GM12891 (cell line): ENCODE measurements at regions not wholly inside any gene's neighbourhood (a gene's known extent, or its start where the extent isn't known, plus 50 kb on each side); places are given as distances from the start of the nearest gene placed in this dataset.
"Not testable (repeated sequence)": the region's sequence is repeated elsewhere in the genome, so short reads cannot be mapped to it uniquely, and the experiment has no call there.

Experiments used
- DNase-seq: peaks from one replicate; pipeline ENCODE4 v3.0.0; 2011; ENCODE audit warnings: low spot score; ENCODE audit not compliant: insufficient read length
- FAIRE-seq: peaks from 2 replicates; lab custom pipeline; 2011; peaks lifted over from hg19 to GRCh38; lab: Jason Lieb, UNC
- PAX5 ChIP-seq: IDR thresholded peaks from 2 replicates; pipeline ENCODE4 v1.6.1; 2011; ENCODE audit warnings: low read length, moderate library complexity, mild to moderate bottlenecking; ENCODE audit not compliant: insufficient read depth, severe bottlenecking
- POLR2A ChIP-seq: IDR thresholded peaks from 2 replicates; pipeline ENCODE4 v1.6.1; 2011; ENCODE audit warnings: low read depth, low read length, control low read depth
- POLR2AphosphoS5 ChIP-seq: IDR thresholded peaks from 2 replicates; pipeline ENCODE4 v1.6.1; 2011; ENCODE audit warnings: low read depth, low read length, control low read depth
- POU2F2 ChIP-seq: IDR thresholded peaks from 2 replicates; pipeline ENCODE4 v1.6.1; 2011; ENCODE audit warnings: low read depth, mild to moderate bottlenecking, control low read depth, low read length, moderate library complexity
- SPI1 ChIP-seq: IDR thresholded peaks from 2 replicates; pipeline ENCODE4 v1.6.1; 2011; ENCODE audit warnings: low read depth, low read length, control low read depth
- TAF1 ChIP-seq: IDR thresholded peaks from 2 replicates; pipeline ENCODE4 v1.6.1; 2011; ENCODE audit warnings: low read depth, low read length, control low read depth

DNA sequence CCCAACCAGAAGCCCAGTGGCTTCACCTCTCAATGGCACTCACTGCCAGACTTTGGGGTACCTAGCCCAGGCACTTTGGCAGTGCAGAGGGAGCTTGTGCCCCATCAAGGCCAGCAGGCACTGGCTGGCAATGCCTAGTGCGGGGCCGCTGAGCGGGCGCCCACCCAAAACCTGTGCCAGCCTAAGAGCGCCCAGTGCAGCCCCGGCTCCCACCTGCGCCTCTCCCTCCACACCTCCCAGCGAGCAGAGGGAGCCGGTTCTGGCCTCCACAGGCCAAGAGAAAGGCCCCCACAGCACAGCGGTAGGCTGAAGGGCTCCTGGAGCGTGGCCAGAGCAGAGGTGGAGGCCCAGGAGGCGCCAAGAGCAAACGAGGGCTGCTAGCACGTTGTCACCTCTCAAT lies 930.8 kb downstream of the IPMK start:
- DNase-seq = no peak
- no peak for TF ChIP-seq POU2F2
- TF ChIP-seq SPI1 = no peak
- TF ChIP-seq POLR2AphosphoS5 = no peak
- no peak for TF ChIP-seq TAF1
- TF ChIP-seq PAX5 = no peak
- TF ChIP-seq POLR2A = no peak
- no peak for FAIRE-seq

DNA sequence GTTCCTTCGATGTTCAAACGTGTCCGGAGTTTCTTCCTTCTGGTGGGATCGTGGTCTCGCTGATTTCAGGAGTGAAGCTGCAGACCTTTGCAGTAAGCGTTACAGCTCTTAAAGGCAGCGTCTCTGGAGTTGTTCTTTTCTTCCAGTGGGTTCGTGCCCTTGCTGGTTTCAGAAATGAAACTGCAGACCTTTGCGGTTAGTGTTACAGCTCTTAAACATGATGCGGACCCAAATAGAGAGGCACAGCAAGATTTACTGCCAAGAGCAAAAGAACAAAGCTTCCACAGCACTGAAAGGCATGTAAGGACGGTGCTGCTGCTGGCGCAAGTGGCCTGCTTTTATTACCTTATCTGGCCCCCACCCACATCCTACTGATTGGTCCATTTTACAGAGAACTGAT lies 931.4 kb downstream of the IPMK start:
- TF ChIP-seq PAX5 = no peak
- TF ChIP-seq POLR2AphosphoS5 = no peak
- no peak for TF ChIP-seq POLR2A
- no peak for TF ChIP-seq POU2F2
- TF ChIP-seq SPI1 = no peak
- TF ChIP-seq TAF1 = no peak
- no peak for FAIRE-seq
- no peak for DNase-seq

DNA sequence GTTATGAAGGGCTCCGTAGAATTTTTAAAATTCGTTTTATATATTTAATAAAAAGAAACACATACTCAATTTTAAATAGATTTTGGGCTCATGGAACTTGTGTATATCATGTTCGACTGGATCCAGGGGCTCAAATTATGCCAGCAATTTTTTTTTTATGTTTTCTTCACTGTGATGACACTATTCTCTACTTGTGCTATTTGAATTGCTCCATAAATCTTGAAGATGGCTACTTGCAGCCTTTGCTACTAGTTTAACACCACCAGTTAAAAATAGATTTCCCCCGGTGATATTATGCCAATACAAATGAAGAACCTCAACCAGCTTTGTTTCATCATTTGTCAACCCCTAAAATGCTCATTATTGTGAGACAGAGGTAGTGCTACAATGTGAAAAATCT lies 933.2 kb downstream of the IPMK start:
- no peak for DNase-seq
- no peak for FAIRE-seq
- no peak for TF ChIP-seq SPI1
- TF ChIP-seq POLR2A = no peak
- no peak for TF ChIP-seq POLR2AphosphoS5
- no peak for TF ChIP-seq POU2F2
- TF ChIP-seq TAF1 = no peak
- TF ChIP-seq PAX5 = no peak

- FAIRE-seq (no peak), DNase-seq (no peak)
- TF ChIP-seq TAF1 (no peak), POU2F2 (no peak), POLR2A (no peak), POLR2AphosphoS5 (no peak)
These were observed 933.8 kb downstream of the IPMK start for GRCh38 chr10:57333880-57334279.

GRCh38 chr10:57321400-57321854 lies 946.3 kb downstream of the IPMK start:
- FAIRE-seq, DNase-seq: not testable (repeated sequence)

DNA sequence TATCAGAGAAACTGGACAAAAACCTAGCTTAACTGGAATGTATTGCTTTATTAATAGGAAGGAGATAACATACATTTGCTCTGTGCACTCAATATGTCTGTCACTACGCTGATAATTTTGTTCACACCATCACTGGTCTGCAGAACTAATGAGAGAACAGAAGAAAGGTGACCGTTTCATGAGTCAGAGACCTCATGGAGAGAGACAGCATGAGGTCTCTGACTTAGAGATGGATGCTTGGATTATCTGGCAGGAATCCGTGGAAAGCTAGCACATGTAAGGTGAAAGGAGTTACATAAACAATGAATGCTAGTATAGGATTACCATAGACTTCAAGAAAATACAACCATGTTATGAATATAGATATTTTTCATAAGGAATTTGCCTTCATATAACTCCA lies 947.3 kb downstream of the IPMK start:
- no peak for FAIRE-seq
- DNase-seq = no peak
- TF ChIP-seq TAF1 = no peak
- TF ChIP-seq PAX5 = no peak
- TF ChIP-seq POU2F2 = no peak
- TF ChIP-seq POLR2AphosphoS5 = no peak
- TF ChIP-seq SPI1 = no peak
- no peak for TF ChIP-seq POLR2A

GRCh38 chr10:57314046-57314445 lies 953.0 kb upstream of the ZWINT start:
- DNase-seq (no peak), FAIRE-seq (no peak)
- TF ChIP-seq POU2F2 (no peak), TAF1 (no peak), POLR2AphosphoS5 (no peak), SPI1 (no peak), PAX5 (no peak), POLR2A (no peak)

GRCh38 chr10:57303566-57303965 lies 942.5 kb upstream of the ZWINT start:
- FAIRE-seq (no peak), DNase-seq (no peak)
- TF ChIP-seq POLR2A = no peak
- no peak for TF ChIP-seq POU2F2

GRCh38 chr10:57300718-57301117 lies 939.7 kb upstream of the ZWINT start:
- TF ChIP-seq PAX5 = no peak
- no peak for TF ChIP-seq POLR2A
- TF ChIP-seq POU2F2 = no peak
- no peak for TF ChIP-seq SPI1
- TF ChIP-seq POLR2AphosphoS5 = no peak
- TF ChIP-seq TAF1 = no peak
- FAIRE-seq (no peak), DNase-seq (no peak)

GRCh38 chr10:57294698-57295097 lies 933.6 kb upstream of the ZWINT start:
- FAIRE-seq = peak; percentile 33
- no peak for DNase-seq
- TF ChIP-seq POLR2A (no peak), PAX5 (no peak), POLR2AphosphoS5 (no peak), SPI1 (peak; percentile 42; the same call in 1 of the 2 replicates), POU2F2 (no peak)
